Tibial nerve (tissue), 4 donors: ENCODE measurements at regions not wholly inside any gene's neighbourhood (a gene's known extent, or its start where the extent isn't known, plus 50 kb on each side); places are given as distances from the start of the nearest gene placed in this dataset.
A peak's percentile ranks its signal among the peaks of the same experiment; 100 is the strongest.

ENCODE experiments used
- DNase-seq, 2 donors: peaks; one replicate each; pipeline ENCODE4 v3.0.0-alpha.2; 2019; ENCODE audit warnings: low spot score in 2 of 2
- H3K27ac ChIP-seq, 4 donors: fragments of 200-600 bp; sonication (generic) in 3 of 4; one replicate each; pipeline ENCODE4 v1.5.1; 2017 to 2019; ENCODE audit warnings: mild to moderate bottlenecking in 1 of 4
- H3K27me3 ChIP-seq, 2 donors: fragments of 200-600 bp; sonication (generic) in 1 of 2; one replicate each; pipeline versions ENCODE4 v1.5.1 to v1.6.0; 2017 to 2019
- H3K36me3 ChIP-seq, 3 donors: fragments of 200-600 bp; sonication (generic); one replicate each; pipeline ENCODE4 v1.5.1; 2018 to 2019
- H3K4me1 ChIP-seq, 4 donors: fragments of 200-600 bp; sonication (generic) in 3 of 4; one replicate each; pipeline ENCODE4 v1.5.1; 2017 to 2019
- H3K4me3 ChIP-seq, 4 donors: fragments of 200-600 bp; sonication (generic) in 3 of 4; one replicate each; pipeline ENCODE4 v1.5.1; 2017 to 2019; ENCODE audit warnings: mild to moderate bottlenecking in 1 of 4, moderate library complexity in 1 of 4
- H3K9me3 ChIP-seq, 4 donors: fragments of 200-600 bp; sonication (generic) in 3 of 4; one replicate each; pipeline ENCODE4 v1.5.1; 2017 to 2019
- CTCF ChIP-seq, 5 experiments: fragments of 200-600 bp in 3 of 5; fragments of 450-650 bp in 2 of 5; sonication (generic) in 3 of 5; IDR thresholded peaks; one replicate each; pipeline ENCODE4 v1.5.1; 2016 to 2019; ENCODE audit warnings: antibody characterized with exemption in 5 of 5, mild to moderate bottlenecking in 3 of 5, moderate library complexity in 2 of 5
- EP300 ChIP-seq, 2 donors: sonication (generic); formaldehyde crosslinking; IDR thresholded peaks; one replicate each; pipeline ENCODE4 v1.6.1; 2017; ENCODE audit warnings: antibody characterized with exemption in 2 of 2, mild to moderate bottlenecking in 1 of 2
- POLR2A ChIP-seq, 2 donors: fragments of 450-650 bp; IDR thresholded peaks; one replicate each; pipeline ENCODE4 v1.6.1; 2017; ENCODE audit warnings: antibody characterized with exemption in 2 of 2, mild to moderate bottlenecking in 2 of 2, moderate library complexity in 2 of 2
- WGBS, 2 donors: methylation state at CpG; one replicate each; pipeline ENCODE4 v1.1.5; 2018; 5-methylcytosine and 5-hydroxymethylcytosine counted together

- no peak for DNase-seq
- Histone ChIP-seq H3K36me3 (no peaks in the 10 kb centered on the region), H3K4me3 (no peak overlapping the region), H3K4me1 (peaks cover 0 to 18% (median 0%) of the 10 kb centered on the region in 4 donors), H3K27ac (peak overlapping the region in 3 of 4 donors; percentile 0 to 38 (median 8)), H3K9me3 (no peaks in the 10 kb centered on the region), H3K27me3 (no peaks in the 10 kb centered on the region)
- TF ChIP-seq CTCF (IDR thresholded peaks at IDR 0.05) (no peak), EP300 (IDR thresholded peaks at IDR 0.05) (no peak), POLR2A (IDR thresholded peaks at IDR 0.05) (no peak)
- 44 to 50% methylated on average over 3 of the region's 3 CpGs for WGBS, 2 donors
Observed at GRCh38 chr12:92554158-92555073, 148.4 kb upstream of the PLEKHG7 start.

- Histone ChIP-seq H3K27ac (peak overlapping the region in 2 of 4 donors; percentile 8 to 38), H3K4me1 (peaks cover 0 to 18% (median 0%) of the 10 kb centered on the region in 4 donors), H3K27me3 (no peaks in the 10 kb centered on the region), H3K36me3 (no peaks in the 10 kb centered on the region), H3K9me3 (no peaks in the 10 kb centered on the region), H3K4me3 (no peak overlapping the region)
- TF ChIP-seq EP300 (IDR thresholded peaks at IDR 0.05) (peak in 1 of 2 donors; percentile 49), CTCF (IDR thresholded peaks at IDR 0.05) (no peak)
- 49 to 60% methylated on average over 6 of the region's 6 CpGs for WGBS, 2 donors
- DNase-seq = no peak
Observed at GRCh38 chr12:92553389-92553788, 149.4 kb upstream of the PLEKHG7 start.

- Histone ChIP-seq H3K27me3 (no peaks in the 10 kb centered on the region), H3K4me3 (no peak overlapping the region), H3K9me3 (no peaks in the 10 kb centered on the region), H3K4me1 (peaks cover 0 to 18% (median 0%) of the 10 kb centered on the region in 4 donors), H3K36me3 (no peaks in the 10 kb centered on the region), H3K27ac (peak overlapping the region in 2 of 4 donors; percentile 8 to 47)
- DNase-seq = no peak
- TF ChIP-seq EP300 (IDR thresholded peaks at IDR 0.05) (no peak), POLR2A (IDR thresholded peaks at IDR 0.05) (no peak), CTCF (IDR thresholded peaks at IDR 0.05) (no peak)
- 91 to 94% methylated on average over 3 of the region's 3 CpGs for WGBS, 2 donors
Observed at GRCh38 chr12:92552412-92553108, 150.2 kb upstream of the PLEKHG7 start.

GRCh38 chr12:92551853-92552397 lies 150.9 kb upstream of the PLEKHG7 start:
- H3K4me3 ChIP-seq = no peak overlapping the region
- TF ChIP-seq EP300 (IDR thresholded peaks at IDR 0.05) = no peak
- no peak for TF ChIP-seq POLR2A (IDR thresholded peaks at IDR 0.05)
- TF ChIP-seq CTCF (IDR thresholded peaks at IDR 0.05) = no peak
- H3K27ac ChIP-seq = peak overlapping the region in 1 of 4 donors; percentile 47
- DNase-seq = no peak
- no peaks in the 10 kb centered on the region for H3K9me3 ChIP-seq
- H3K27me3 ChIP-seq = no peaks in the 10 kb centered on the region
- H3K4me1 ChIP-seq = peaks cover 0 to 18% (median 0%) of the 10 kb centered on the region in 4 donors
- no peaks in the 10 kb centered on the region for H3K36me3 ChIP-seq
